GM18498 (cell line): ENCODE measurements at regions not wholly inside any gene's neighbourhood (a gene's known extent, or its start where the extent isn't known, plus 50 kb on each side); places are given as distances from the start of the nearest gene placed in this dataset.

Source experiments
- ATAC-seq: cut with Tn5 transposase; IDR thresholded peaks from one replicate; pipeline ENCODE4 v1.9.1; 2021; ENCODE audit warnings: mild to moderate bottlenecking, moderate library complexity; ENCODE audit not compliant: unreplicated experiment

DNA sequence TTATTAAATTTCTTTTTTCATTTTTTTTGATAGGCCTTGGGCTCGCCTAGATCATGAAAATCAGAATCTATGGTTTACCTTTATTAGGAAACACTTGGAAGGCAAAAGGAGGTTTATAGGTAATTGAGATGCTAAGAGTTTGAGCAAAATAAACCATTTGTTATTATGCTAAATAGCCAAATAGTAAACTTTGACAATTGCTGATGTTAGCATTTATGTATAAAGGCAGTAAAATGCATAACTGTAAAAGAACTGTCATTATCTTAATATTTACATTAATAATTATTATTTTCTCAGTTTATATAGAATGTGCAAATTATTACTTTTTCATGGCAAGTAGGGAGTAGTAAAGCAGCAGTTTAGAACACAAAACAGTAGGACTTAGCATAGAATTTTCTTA, 1737.8 kb upstream of the PRR20A start:
- ATAC-seq, result no peak

DNA sequence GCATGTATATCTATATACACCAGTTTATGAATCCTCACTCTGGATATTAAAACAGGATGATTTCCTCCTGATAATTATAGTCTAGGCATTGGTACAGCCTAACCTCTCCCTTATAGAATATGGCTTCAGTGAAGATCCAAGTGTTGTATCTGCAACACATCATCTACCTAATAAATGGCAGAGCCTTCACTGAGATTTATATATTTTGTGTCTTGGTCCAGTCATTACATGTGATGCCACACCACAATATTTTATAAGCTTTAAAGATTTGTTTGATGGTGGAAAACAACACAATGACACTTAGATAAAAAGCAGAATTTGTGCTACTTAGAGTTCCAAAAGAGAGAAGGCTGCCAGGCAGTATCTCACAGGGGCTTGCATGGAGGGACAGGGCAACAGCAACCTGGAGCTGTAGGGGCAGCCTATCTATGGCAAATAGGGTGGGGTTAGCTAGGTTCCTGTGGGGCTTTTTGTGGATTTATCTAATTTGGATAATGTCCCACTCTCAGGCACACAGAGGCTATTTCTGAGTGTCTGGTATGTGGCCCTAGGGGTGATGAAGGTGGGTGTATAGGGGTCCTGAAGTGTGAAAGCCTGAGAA, 1736.7 kb upstream of the PRR20A start:
- no peak for ATAC-seq

- no peak for ATAC-seq
Observed at GRCh38 chr13:55410398-55411330, 1730.1 kb upstream of the PRR20A start.

- ATAC-seq, result no peak
Observed at GRCh38 chr13:55418095-55418494, 1722.6 kb upstream of the PRR20A start.

GRCh38 chr13:55432814-55433213, 1707.9 kb upstream of the PRR20A start:
- no peak for ATAC-seq

- no peak for ATAC-seq
Observed at GRCh38 chr13:55437162-55437561, 1703.6 kb upstream of the PRR20A start.

- no peak for ATAC-seq
Observed at GRCh38 chr13:55439450-55439849, 1701.3 kb upstream of the PRR20A start.

GRCh38 chr13:55440465-55441085, 1700.1 kb upstream of the PRR20A start:
- ATAC-seq, result no peak

- no peak for ATAC-seq
Observed at GRCh38 chr13:55464222-55464621, 1676.5 kb upstream of the PRR20A start.

- no peak for ATAC-seq
Observed at GRCh38 chr13:55467476-55467875, 1673.2 kb upstream of the PRR20A start.

DNA sequence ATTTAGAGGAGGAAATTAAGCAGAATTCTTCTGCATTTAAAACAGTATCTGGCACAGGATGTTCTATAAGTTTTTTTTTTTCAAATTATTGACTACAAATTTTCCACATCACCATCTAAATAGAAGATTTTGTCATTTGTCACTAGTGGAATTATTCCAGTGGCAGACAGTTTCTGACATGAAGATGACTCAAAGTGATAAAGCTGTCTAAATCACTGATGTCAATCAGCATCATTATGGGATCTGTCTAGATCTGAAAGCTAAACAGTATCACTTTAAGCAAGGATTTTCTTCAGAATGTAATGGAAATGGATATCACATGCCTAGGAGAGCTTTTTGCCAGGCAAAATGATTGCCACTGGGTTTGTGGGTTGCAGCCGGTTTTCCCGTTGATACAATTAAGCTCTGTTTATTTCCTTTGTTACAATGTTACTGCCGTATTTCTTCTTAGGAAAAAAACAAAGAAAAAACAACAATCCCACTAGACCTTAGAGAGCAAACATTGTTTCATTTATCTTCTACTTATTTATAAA, 1657.0 kb upstream of the PRR20A start:
- no peak for ATAC-seq

GRCh38 chr13:55493297-55493696, 1647.4 kb upstream of the PRR20A start:
- ATAC-seq, result no peak

GRCh38 chr13:55497486-55497885, 1643.2 kb upstream of the PRR20A start:
- no peak for ATAC-seq

DNA sequence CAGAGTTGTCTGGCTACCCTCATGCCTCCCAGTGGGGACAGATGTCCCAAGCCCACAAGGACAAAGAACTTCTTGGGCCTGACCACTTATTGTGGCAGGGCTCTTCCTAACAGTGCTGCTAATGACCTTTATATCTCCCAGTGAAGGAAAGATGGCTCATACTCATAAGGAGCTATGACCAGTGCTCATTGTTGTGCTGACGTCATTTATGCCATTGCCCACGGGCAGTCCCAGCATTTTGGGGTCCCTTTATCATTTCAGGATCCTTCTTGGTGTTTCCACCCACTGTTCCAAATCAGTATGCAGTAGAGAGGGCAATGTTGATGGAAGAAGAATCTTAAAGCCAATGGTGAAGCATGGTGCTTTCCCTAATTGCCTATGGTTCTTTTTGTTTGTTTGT, 1640.0 kb upstream of the PRR20A start:
- no peak for ATAC-seq

DNA sequence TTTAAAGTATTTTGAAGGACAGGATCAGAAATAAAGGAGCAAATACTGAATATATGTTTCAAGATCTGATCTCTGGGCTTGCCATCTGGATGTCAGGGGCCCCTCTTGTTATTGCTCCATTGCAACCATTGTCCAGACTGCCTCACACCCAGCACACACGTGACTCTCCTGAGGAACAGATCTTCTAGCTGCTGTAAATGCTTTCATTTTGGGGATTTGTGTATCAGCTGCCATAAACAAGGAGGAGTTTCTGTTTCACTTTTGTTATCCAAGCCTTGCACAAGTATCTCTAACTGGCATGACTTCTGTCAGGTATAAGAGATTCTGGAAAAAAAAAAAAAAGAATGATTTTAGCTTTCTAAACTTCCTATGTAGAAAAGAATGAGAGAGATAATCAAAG, 1624.1 kb upstream of the PRR20A start:
- no peak for ATAC-seq

DNA sequence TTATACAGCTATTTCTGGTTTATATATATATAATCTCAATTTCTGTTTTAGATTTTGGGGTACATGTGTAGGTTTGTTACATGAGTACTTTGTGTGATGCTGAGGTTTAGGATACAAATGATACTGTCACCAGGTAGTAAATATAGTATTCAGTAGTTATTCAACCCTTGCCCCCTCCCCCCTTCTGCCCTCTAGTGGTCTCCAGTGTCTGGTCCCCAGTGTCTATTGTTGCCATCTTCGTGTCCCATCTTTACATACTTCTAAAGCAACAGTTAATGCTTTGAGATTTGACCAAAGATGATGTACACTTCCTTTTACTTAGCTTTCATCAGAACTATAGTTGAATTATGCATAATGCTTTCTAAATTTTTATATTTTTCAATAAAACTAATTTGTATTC, 1623.4 kb upstream of the PRR20A start:
- no peak for ATAC-seq

GRCh38 chr13:55528434-55528833, 1612.3 kb upstream of the PRR20A start:
- ATAC-seq, result no peak

DNA sequence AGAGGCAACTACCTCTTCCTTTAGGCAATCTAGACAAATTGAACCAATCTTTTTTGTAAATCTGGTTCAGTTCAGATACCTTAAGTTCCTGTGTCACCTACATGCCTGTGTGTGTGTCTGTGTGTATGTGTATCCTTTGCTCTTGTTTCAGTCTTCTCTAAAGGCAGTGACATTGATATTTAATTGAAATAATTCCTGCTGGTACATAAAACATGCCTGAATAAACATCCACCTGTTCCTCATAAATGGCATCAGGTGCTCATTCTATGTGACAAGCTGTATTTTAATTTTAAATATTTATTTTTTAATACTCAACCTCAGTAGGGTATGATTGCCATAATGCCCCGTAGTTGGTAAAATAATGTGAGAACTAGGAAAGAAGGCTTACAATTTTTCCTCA, 1606.4 kb upstream of the PRR20A start:
- ATAC-seq, result no peak

- ATAC-seq, result no peak
Observed at GRCh38 chr13:55538424-55538823, 1602.3 kb upstream of the PRR20A start.

GRCh38 chr13:55543053-55543452, 1597.7 kb upstream of the PRR20A start:
- no peak for ATAC-seq

GRCh38 chr13:55550624-55551023, 1590.1 kb upstream of the PRR20A start:
- no peak for ATAC-seq

GRCh38 chr13:55553701-55554100, 1587.0 kb upstream of the PRR20A start:
- ATAC-seq, result no peak
